WERI-Rb-1 (cell line): ENCODE measurements at regions not wholly inside any gene's neighbourhood (a gene's known extent, or its start where the extent isn't known, plus 50 kb on each side); places are given as distances from the start of the nearest gene placed in this dataset.

Experiments
- DNase-seq: peaks from one replicate; pipeline ENCODE4 v3.0.0-alpha.2; 2020
- H3K27ac ChIP-seq: fragments of 250-450 bp; sonication (Bioruptor Pico); 2 replicates; pipeline ENCODE4 v1.5.1; 2020; ENCODE audit warnings: mild to moderate bottlenecking, moderate library complexity
- H3K27me3 ChIP-seq: fragments of 250-450 bp; sonication (Bioruptor Pico); 2 replicates; pipeline ENCODE4 v1.5.1; 2021; ENCODE audit warnings: mild to moderate bottlenecking, low read depth, moderate library complexity; ENCODE audit not compliant: insufficient read depth, severe bottlenecking
- H3K36me3 ChIP-seq: fragments of 250-450 bp; sonication (Bioruptor Pico); 2 replicates; pipeline ENCODE4 v1.5.1; 2020; ENCODE audit warnings: mild to moderate bottlenecking, moderate library complexity
- H3K4me3 ChIP-seq: 2 replicates; pipeline ENCODE4 v1.5.1; 2011; ENCODE audit warnings: low read depth, mild to moderate bottlenecking, control low read depth, low read length
- H3K9me3 ChIP-seq: fragments of 250-450 bp; sonication (Bioruptor Pico); 2 replicates; pipeline ENCODE4 v1.5.1; 2021; ENCODE audit warnings: mild to moderate bottlenecking, moderate library complexity; ENCODE audit not compliant: severe bottlenecking
- CTCF ChIP-seq: IDR thresholded peaks from 2 replicates; pipeline ENCODE4 v1.5.1; 2011; ENCODE audit warnings: low read depth, mild to moderate bottlenecking, control low read depth, inconsistent platforms, low read length

DNA sequence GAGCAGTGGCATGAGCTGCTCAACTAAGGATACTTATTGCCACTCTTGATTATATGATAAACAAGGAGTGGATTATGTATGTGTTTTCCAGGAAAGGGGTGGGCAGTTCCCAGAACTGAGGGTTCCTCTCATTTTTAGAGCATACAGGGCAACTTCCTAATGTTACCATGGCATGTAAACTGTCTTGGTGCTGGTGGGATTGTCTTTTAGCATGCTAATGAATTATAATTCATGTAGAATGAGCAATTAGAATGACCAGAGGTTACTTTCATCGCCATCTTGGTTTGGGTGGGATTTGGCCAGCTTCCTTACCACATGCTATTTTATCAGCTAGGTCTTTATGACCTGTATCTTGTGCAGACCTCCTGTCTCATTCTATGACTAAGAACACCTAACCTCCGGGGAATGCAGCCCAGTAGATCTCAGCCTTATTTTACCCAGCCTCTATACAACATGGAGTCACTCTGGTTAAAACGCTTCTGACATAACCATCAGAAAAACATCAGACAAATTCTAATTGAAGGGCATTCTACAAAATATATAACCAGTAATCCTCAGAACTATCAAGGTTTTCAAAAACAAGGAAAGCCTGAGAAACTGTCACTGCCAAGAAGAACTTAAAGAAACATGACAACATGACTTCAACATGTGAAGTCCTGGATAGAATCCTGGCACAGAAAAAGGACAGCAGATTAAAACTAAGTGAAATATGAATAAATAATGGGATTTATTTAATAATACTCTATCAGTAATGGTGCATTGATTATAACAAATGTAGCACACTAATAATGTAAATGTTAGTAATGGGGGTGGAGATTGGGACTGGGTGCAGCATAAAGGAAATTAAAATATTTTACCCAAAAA is 365.0 kb downstream of the SEMA3D start:
- H3K9me3 ChIP-seq: no peaks in the 10 kb centered on the region
- no peaks in the 10 kb centered on the region for H3K36me3 ChIP-seq
- H3K4me3 ChIP-seq: no peak overlapping the region
- no peak overlapping the region for H3K27ac ChIP-seq
- DNase-seq: no peak
- no peak for TF ChIP-seq CTCF
- no peaks in the 10 kb centered on the region for H3K27me3 ChIP-seq

- TF ChIP-seq CTCF: no peak
- Histone ChIP-seq H3K9me3 (no peaks in the 10 kb centered on the region), H3K27me3 (no peaks in the 10 kb centered on the region), H3K27ac (no peak overlapping the region), H3K36me3 (no peaks in the 10 kb centered on the region), H3K4me3 (no peak overlapping the region)
- no peak for DNase-seq
Observed at GRCh38 chr7:84820481-84820880, 366.4 kb downstream of the SEMA3D start.

DNA sequence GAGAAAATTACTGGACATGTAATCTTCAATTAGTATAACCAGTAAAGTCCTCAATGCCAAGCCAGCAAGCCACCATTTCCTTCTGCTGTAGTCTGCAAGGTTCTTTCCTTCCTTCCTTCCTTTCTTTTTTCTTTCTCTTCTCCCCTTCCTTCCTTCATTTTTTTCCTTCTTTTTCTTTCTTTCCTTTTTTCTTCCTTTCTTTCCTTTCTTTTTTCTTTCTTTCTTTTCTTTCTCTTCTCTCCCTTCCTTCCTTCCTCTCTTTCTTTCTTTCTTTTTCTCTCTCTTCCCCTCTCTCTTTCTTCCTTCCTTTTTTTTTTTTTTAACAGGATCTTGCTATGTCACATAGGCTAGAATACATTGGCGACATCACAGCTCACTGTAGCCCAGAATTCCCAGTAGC is 369.8 kb downstream of the SEMA3D start:
- Histone ChIP-seq H3K27ac (no peak overlapping the region), H3K36me3 (no peaks in the 10 kb centered on the region), H3K9me3 (no peaks in the 10 kb centered on the region), H3K4me3 (no peak overlapping the region), H3K27me3 (no peaks in the 10 kb centered on the region)
- TF ChIP-seq CTCF: no peak
- no peak for DNase-seq

DNA sequence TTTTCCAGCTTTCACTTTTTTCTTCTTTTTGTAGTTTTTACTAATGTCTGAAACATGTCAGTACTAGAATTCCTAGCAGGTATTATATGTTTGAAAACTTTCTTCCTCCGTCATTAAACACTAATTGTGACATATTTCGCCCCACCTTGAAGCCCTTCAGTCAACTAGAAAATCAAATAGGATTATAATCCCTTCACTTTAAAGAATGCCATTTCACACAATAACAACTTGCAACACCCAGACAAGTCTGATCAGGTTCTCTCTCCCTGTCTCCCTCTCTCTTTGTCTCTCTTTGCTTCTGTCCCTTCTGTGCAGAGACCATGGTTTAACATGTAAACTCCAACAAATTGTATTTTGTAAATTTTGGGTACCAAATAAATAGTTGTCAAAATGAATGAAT is 373.5 kb downstream of the SEMA3D start:
- no peak for DNase-seq
- no peaks in the 10 kb centered on the region for H3K9me3 ChIP-seq
- TF ChIP-seq CTCF: no peak
- no peaks in the 10 kb centered on the region for H3K36me3 ChIP-seq
- no peaks in the 10 kb centered on the region for H3K27me3 ChIP-seq
- no peak overlapping the region for H3K27ac ChIP-seq
- H3K4me3 ChIP-seq: no peak overlapping the region

DNA sequence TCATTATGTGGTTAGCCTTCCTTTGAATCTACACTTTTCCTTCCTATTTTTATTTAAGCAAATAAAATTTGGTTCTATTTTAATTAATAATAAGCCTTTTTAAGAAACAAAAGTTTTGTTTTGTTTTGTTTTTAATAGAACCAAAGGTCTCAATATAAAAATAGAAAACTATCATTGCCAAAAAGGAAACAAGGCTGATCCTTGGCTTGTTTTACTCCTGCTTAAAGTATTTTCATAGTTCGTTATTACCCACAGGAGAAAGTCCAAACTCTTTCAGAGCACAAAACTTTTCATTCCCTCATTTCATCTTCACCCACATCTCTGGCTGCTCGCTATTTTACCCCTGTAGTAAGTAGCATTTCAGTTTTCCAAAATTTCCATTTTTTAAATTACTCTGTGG is 374.8 kb downstream of the SEMA3D start:
- no peak overlapping the region for H3K4me3 ChIP-seq
- H3K27me3 ChIP-seq: no peaks in the 10 kb centered on the region
- TF ChIP-seq CTCF: no peak
- no peaks in the 10 kb centered on the region for H3K36me3 ChIP-seq
- no peaks in the 10 kb centered on the region for H3K9me3 ChIP-seq
- DNase-seq: no peak
- no peak overlapping the region for H3K27ac ChIP-seq

- Histone ChIP-seq H3K9me3 (no peaks in the 10 kb centered on the region), H3K36me3 (no peaks in the 10 kb centered on the region), H3K4me3 (no peak overlapping the region), H3K27ac (no peak overlapping the region), H3K27me3 (no peaks in the 10 kb centered on the region)
- TF ChIP-seq CTCF: no peak
- no peak for DNase-seq
Observed at GRCh38 chr7:84811362-84811761, 375.5 kb downstream of the SEMA3D start.
